ENCODE measurements at regions not wholly inside any gene's neighbourhood (a gene's known extent, or its start where the extent isn't known, plus 50 kb on each side); places are given as distances from the start of the nearest gene placed in this dataset.

- no peak for DNase-seq (ENCODE audit: low read depth in 2 of 2)
Measured at GRCh38 chr11:122451911-122452310, 203.6 kb upstream of the UBASH3B start.

GRCh38 chr11:122441666-122442035, 213.9 kb upstream of the UBASH3B start:
- DNase-seq (ENCODE audit: low read depth in 2 of 2): no peak

- DNase-seq (ENCODE audit: low read depth in 2 of 2): no peak
Measured at GRCh38 chr11:122440811-122441665, 214.5 kb upstream of the UBASH3B start.

GRCh38 chr11:122439866-122440810, 215.4 kb upstream of the UBASH3B start:
- no peak for DNase-seq (ENCODE audit: low read depth in 2 of 2)

- no peak for DNase-seq (ENCODE audit: low read depth in 2 of 2)
Measured at GRCh38 chr11:122436188-122436555, 219.3 kb upstream of the UBASH3B start.

GRCh38 chr11:122435540-122436187, 219.9 kb upstream of the UBASH3B start:
- DNase-seq (ENCODE audit: low read depth in 2 of 2): no peak

GRCh38 chr11:122434786-122435185, 220.7 kb upstream of the UBASH3B start:
- no peak for DNase-seq (ENCODE audit: low read depth in 2 of 2)

GRCh38 chr11:122430490-122430889, 225.0 kb upstream of the UBASH3B start:
- no peak for DNase-seq (ENCODE audit: low read depth in 2 of 2)

GRCh38 chr11:122426073-122426472, 229.4 kb upstream of the UBASH3B start:
- no peak for DNase-seq (ENCODE audit: low read depth in 2 of 2)

- DNase-seq (ENCODE audit: low read depth in 2 of 2): no peak
Measured at GRCh38 chr11:122424636-122425035, 230.9 kb upstream of the UBASH3B start.

GRCh38 chr11:122423886-122424285, 231.6 kb upstream of the UBASH3B start:
- no peak for DNase-seq (ENCODE audit: low read depth in 2 of 2)

GRCh38 chr11:122423273-122423672, 232.2 kb upstream of the UBASH3B start:
- DNase-seq (ENCODE audit: low read depth in 2 of 2): no peak

- DNase-seq (ENCODE audit: low read depth in 2 of 2): no peak
Measured at GRCh38 chr11:122422682-122423081, 232.8 kb upstream of the UBASH3B start.

GRCh38 chr11:122421702-122422101, 233.8 kb upstream of the UBASH3B start:
- no peak for DNase-seq (ENCODE audit: low read depth in 2 of 2)

GRCh38 chr11:122418032-122418431, 237.5 kb upstream of the UBASH3B start:
- DNase-seq (ENCODE audit: low read depth in 2 of 2): no peak

- no peak for DNase-seq (ENCODE audit: low read depth in 2 of 2)
Measured at GRCh38 chr11:122414406-122415018, 241.0 kb upstream of the UBASH3B start.

GRCh38 chr11:122413677-122414076, 241.8 kb upstream of the UBASH3B start:
- DNase-seq (ENCODE audit: low read depth in 2 of 2): no peak

GRCh38 chr11:122412581-122412980, 242.9 kb upstream of the UBASH3B start:
- DNase-seq (ENCODE audit: low read depth in 2 of 2): no peak

GRCh38 chr11:122406466-122406865, 249.1 kb upstream of the UBASH3B start:
- no peak for DNase-seq (ENCODE audit: low read depth in 2 of 2)

- no peak for DNase-seq (ENCODE audit: low read depth in 2 of 2)
Measured at GRCh38 chr11:122405547-122406341, 249.8 kb upstream of the UBASH3B start.

GRCh38 chr11:122404571-122404970, 251.0 kb upstream of the UBASH3B start:
- no peak for DNase-seq (ENCODE audit: low read depth in 2 of 2)

Measured in fibroblast of skin of left quadriceps (primary cell).